WERI-Rb-1 (cell line): ENCODE measurements at regions not wholly inside any gene's neighbourhood (a gene's known extent, or its start where the extent isn't known, plus 50 kb on each side); places are given as distances from the start of the nearest gene placed in this dataset.
"Not testable (repeated sequence)": the region's sequence is repeated elsewhere in the genome, so short reads cannot be mapped to it uniquely, and the experiment has no call there.

Experiments
- DNase-seq: peaks from one replicate; pipeline ENCODE4 v3.0.0-alpha.2; 2020
- H3K27ac ChIP-seq: fragments of 250-450 bp; sonication (Bioruptor Pico); 2 replicates; pipeline ENCODE4 v1.5.1; 2020; ENCODE audit warnings: mild to moderate bottlenecking, moderate library complexity
- H3K27me3 ChIP-seq: fragments of 250-450 bp; sonication (Bioruptor Pico); 2 replicates; pipeline ENCODE4 v1.5.1; 2021; ENCODE audit warnings: mild to moderate bottlenecking, low read depth, moderate library complexity; ENCODE audit not compliant: insufficient read depth, severe bottlenecking
- H3K36me3 ChIP-seq: fragments of 250-450 bp; sonication (Bioruptor Pico); 2 replicates; pipeline ENCODE4 v1.5.1; 2020; ENCODE audit warnings: mild to moderate bottlenecking, moderate library complexity
- H3K4me3 ChIP-seq: 2 replicates; pipeline ENCODE4 v1.5.1; 2011; ENCODE audit warnings: low read depth, mild to moderate bottlenecking, control low read depth, low read length
- H3K9me3 ChIP-seq: fragments of 250-450 bp; sonication (Bioruptor Pico); 2 replicates; pipeline ENCODE4 v1.5.1; 2021; ENCODE audit warnings: mild to moderate bottlenecking, moderate library complexity; ENCODE audit not compliant: severe bottlenecking
- TF ChIP-seq, protein P1 (sequence below): IDR thresholded peaks from 2 replicates; pipeline ENCODE4 v1.5.1; 2011; ENCODE audit warnings: low read depth, mild to moderate bottlenecking, control low read depth, inconsistent platforms, low read length

DNA sequence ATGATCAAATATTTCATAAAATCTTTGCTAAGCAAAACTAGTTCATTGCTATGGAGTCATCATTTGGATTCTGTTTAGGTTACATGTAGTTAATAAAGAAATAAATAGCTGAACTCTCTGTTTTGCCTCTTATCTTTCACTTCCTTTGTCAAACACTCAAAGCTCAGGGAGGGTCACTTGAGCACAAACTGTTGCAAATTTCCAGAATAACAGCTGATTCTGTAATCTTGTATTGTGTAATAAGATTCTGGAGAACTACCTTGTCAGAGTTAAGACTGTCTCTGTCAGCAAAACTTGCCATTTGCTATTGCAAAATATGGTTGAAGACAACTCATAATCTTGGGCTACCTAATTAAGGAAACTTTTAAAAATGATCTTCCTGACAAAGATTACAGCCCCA, 182.0 kb upstream of the MOCS2 start:
- no peak overlapping the region for H3K27ac ChIP-seq
- H3K4me3 ChIP-seq = no peak overlapping the region
- TF ChIP-seq, protein P1, sequence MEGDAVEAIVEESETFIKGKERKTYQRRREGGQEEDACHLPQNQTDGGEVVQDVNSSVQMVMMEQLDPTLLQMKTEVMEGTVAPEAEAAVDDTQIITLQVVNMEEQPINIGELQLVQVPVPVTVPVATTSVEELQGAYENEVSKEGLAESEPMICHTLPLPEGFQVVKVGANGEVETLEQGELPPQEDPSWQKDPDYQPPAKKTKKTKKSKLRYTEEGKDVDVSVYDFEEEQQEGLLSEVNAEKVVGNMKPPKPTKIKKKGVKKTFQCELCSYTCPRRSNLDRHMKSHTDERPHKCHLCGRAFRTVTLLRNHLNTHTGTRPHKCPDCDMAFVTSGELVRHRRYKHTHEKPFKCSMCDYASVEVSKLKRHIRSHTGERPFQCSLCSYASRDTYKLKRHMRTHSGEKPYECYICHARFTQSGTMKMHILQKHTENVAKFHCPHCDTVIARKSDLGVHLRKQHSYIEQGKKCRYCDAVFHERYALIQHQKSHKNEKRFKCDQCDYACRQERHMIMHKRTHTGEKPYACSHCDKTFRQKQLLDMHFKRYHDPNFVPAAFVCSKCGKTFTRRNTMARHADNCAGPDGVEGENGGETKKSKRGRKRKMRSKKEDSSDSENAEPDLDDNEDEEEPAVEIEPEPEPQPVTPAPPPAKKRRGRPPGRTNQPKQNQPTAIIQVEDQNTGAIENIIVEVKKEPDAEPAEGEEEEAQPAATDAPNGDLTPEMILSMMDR = no peak
- H3K9me3 ChIP-seq = no peaks in the 10 kb centered on the region
- DNase-seq = no peak
- H3K36me3 ChIP-seq = no peaks in the 10 kb centered on the region
- H3K27me3 ChIP-seq = peaks cover 29% of the 10 kb centered on the region

DNA sequence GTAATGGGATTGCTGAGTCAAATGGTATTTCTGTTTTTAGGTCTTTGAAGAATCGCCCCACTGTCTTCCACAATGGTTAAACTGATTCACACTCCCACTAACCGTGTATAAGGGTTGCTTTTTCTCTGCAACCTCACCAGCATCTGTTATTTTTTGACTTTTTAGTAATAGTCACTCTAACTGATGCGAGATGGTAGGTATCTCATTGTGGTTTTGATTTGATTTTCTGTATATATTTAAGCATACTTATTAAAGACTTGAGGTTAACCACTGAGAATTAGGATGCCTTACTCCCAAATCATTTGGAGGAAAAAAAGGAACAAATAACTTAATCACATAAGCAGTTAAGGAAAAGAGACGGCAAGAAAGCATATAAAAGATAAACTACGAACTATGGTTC, 181.6 kb upstream of the FST start:
- no peaks in the 10 kb centered on the region for H3K36me3 ChIP-seq
- H3K27ac ChIP-seq = no peak overlapping the region
- no peak overlapping the region for H3K4me3 ChIP-seq
- TF ChIP-seq, protein P1 = no peak
- no peak for DNase-seq
- peaks cover 21% of the 10 kb centered on the region for H3K27me3 ChIP-seq
- H3K9me3 ChIP-seq = no peaks in the 10 kb centered on the region

DNA sequence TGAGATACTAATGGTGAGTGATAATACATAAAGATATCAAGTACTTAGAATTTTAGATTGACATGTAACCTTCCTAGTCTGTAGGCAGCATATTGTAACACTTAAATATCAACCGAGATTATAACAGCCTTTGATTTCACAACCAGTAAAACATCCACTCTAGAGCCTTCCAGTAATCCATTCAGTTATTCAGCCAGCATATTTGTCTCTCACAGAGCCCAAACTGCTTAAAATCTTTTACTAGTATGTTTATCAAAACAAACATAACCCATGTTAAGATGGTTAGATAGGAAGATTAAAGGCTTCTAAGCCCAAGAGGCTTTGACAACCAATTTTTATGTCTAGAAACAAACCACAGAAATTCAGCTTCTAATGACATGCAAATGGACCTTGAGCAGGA, 177.9 kb upstream of the FST start:
- H3K36me3 ChIP-seq = no peaks in the 10 kb centered on the region
- no peak overlapping the region for H3K27ac ChIP-seq
- H3K4me3 ChIP-seq = no peak overlapping the region
- no peaks in the 10 kb centered on the region for H3K9me3 ChIP-seq
- no peak for DNase-seq
- TF ChIP-seq, protein P1 = no peak
- peaks cover 10% of the 10 kb centered on the region for H3K27me3 ChIP-seq

DNA sequence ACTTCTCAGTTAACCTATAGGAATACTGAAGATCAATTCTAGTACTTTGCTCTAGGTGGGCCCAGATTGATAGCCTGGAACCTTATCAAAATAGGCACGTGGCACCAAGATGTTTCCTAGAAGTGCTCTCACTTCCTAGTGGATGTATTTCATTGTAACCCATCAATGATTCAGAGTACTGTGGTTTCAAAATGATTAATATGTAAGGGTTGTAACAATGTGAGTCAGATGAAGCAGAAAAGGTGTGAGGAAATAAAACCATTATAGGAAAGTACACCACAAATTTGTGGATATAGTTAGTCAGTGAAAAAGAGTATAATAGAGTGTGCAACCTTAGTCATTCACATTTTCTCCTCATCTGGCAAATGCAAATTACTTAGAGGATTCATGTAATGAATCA, 177.3 kb upstream of the FST start:
- Histone ChIP-seq H3K4me3 (no peak overlapping the region), H3K36me3 (no peaks in the 10 kb centered on the region), H3K9me3 (no peaks in the 10 kb centered on the region), H3K27ac (no peak overlapping the region), H3K27me3 (peaks cover 10% of the 10 kb centered on the region)
- DNase-seq = no peak
- TF ChIP-seq, protein P1 = no peak

DNA sequence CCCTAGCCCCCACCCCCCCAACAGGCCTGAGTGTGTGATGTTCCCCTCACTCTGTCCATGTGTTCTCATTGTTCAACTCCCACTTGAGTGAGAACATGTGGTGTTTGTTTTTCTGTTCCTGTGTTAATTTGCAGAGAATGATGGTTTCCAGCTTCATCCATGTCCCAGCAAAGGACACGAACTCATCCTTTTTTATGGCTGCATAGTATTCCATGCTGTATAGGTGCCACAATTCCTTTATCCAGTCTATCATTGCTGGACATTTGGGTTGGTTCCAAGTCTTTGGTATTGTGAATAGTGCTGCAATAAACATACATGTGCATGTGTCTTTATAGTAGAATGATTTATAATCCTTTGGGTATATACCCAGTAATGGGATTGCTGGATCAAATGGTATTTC, 175.1 kb upstream of the FST start:
- H3K27me3 ChIP-seq, H3K27ac ChIP-seq, H3K4me3 ChIP-seq: not testable (repeated sequence)

DNA sequence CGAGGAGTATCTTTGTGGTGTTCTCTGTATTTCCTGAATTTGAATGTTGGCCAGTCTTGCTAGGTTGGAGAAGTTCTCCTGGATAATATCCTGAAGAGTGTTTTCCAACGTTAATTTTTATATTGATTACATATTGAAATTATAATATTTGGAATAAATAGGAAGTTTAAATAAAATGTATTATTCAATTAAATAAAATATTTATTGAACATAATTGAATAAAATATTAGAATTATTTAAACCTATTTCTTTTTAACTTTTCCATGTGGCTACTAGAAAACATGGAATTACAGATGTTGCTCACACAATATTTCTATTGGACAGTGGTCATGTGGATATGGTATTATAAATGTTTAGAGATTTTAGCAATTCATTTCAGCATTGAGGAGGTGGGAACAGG, 170.8 kb upstream of the FST start:
- TF ChIP-seq, protein P1 = no peak
- Histone ChIP-seq H3K36me3 (no peaks in the 10 kb centered on the region), H3K27me3 (peaks cover 14% of the 10 kb centered on the region), H3K27ac (no peak overlapping the region), H3K9me3 (no peaks in the 10 kb centered on the region), H3K4me3 (no peak overlapping the region)
- DNase-seq = no peak

More for the DNA sequence above, 175.1 kb upstream of the FST start:
- not testable (repeated sequence) for H3K9me3 ChIP-seq, H3K36me3 ChIP-seq, DNase-seq

DNA sequence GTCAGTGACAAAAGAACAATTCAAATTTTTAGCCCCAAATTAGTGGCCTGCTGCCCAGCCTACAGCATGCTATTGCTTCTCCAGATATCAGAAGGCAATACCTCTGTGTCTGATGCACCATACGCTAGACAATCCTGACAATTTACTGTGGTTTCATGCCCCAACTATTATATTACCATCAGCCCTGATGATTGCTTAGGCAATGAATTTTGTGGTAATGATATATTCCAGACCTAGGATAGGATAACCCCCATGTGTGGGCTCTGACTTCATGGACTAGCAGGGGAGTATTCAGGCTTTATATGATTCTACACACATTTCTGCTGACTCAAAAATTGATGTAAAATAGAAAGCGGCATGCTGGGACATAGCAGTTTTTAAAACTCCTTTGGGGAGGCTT, 168.7 kb upstream of the FST start:
- no peak for DNase-seq
- Histone ChIP-seq H3K27ac (no peak overlapping the region), H3K36me3 (no peaks in the 10 kb centered on the region), H3K27me3 (peaks cover 14% of the 10 kb centered on the region), H3K9me3 (peaks cover 2% of the 10 kb centered on the region), H3K4me3 (no peak overlapping the region)
- TF ChIP-seq, protein P1 = no peak
